Mucosa of gallbladder (tissue), 1 donor: ENCODE measurements at regions not wholly inside any gene's neighbourhood (a gene's known extent, or its start where the extent isn't known, plus 50 kb on each side); places are given as distances from the start of the nearest gene placed in this dataset.
A peak's percentile ranks its signal among the peaks of the same experiment; 100 is the strongest.

Experiments
- DNase-seq: peaks from one replicate; pipeline ENCODE4 v3.0.0-alpha.2; 2020; ENCODE audit warnings: low spot score
- donor health status: DM: no; HTN: no; CAD: no.

DNA sequence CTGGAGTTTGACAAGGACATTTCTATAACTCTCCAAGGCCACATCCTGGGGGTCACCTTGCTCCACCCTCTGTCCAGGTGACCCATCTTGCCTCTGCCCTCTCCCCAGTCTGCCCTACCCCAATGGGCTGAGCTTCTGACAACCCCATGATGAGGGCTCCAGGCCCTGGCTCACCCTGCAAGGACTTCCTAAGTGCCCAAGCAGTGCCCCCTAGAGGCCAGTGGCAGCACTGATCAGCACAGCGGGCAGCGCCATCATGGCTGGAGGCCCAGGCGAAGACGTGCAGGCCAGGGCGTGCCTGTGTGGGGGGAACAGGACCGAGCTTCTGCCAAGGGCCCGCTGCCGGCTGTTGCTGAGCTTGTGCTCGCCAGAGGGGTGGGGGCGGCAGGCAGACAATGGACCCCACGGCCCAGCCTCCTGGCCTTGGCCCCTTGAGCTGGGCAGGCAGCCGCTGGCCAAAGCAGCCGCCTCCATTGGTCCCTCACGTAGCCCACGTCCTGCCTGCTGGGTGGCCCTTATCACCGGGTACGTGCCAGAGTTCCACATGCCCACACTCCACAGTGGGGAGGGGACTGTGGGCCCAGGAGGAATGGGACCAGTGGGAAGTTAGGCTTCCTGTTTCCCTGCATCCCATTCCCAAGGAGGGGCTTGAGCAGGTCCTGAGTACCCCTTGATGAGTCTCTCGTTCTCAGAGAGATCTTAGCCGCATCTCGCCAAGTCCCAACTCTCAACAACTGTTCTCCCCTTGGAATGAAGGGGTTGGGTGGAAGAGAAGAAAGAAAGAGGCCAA is 64.3 kb downstream of the MRPL14 start:
- DNase-seq, result no peak

DNA sequence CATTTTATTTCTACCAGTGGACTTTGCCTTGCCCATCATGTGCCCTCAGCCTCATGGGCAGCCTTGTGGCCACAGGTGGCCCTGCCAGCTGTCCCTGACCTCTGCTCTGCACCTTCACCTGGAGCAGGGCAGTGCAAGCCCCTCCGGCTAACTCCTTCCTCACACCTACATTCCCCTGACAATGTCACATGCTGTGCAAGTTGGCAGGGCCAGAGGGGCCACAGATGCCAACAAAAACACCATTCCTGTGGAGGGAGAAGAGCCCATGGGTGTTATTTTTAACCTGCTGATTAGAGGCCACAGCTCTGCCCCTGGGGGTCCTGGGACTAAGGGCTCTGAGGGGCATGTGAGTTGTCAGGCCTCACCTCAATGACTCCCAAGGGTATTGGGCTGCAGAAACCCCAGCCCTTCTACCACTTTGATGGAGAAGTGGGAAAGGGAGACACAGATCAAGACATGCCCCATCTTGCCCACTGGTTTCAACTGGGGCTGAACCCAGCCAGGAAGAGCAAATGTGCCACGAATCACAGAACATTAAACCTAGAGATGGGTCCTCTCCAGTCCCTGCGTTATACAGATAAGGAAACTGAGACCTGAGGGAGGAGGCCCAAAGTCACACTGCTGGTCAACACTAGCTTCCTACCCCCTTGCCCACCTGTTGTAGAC is 65.0 kb downstream of the MRPL14 start:
- DNase-seq, result no peak

DNA sequence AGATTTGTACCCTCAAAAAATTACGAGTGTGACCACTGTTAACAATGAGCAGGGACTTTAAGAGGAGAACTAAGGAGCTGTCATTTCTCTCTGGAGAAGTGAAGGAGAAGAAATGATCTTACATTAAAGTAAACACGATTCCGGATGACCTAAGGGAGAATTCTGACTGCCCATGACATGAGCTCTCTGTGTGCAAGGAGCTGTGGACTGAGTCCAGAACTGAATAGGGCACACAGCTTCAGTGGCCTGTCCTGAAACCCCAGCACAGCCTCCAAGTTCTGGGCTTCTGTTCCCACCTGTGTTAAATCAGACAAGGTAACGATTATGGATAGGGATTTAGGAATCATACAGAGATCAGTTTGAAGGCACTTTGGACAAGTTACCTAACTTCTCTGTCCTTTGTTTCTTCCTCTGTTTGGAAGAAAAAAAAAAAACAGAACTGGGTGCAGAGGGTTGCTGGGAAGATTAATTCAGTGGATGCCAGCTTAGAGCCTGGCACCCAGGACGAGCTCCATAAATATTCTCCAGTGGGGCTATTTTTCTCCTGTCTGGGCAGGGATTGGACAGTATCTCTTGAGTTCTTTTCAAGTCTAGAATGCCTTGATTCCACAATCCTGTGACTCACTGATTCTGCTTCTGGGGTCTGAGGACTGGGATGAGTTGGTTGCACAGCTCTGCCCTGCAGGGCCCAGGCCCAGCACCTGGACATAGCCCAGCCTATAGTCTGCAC is 65.7 kb downstream of the MRPL14 start:
- DNase-seq, result no peak

DNA sequence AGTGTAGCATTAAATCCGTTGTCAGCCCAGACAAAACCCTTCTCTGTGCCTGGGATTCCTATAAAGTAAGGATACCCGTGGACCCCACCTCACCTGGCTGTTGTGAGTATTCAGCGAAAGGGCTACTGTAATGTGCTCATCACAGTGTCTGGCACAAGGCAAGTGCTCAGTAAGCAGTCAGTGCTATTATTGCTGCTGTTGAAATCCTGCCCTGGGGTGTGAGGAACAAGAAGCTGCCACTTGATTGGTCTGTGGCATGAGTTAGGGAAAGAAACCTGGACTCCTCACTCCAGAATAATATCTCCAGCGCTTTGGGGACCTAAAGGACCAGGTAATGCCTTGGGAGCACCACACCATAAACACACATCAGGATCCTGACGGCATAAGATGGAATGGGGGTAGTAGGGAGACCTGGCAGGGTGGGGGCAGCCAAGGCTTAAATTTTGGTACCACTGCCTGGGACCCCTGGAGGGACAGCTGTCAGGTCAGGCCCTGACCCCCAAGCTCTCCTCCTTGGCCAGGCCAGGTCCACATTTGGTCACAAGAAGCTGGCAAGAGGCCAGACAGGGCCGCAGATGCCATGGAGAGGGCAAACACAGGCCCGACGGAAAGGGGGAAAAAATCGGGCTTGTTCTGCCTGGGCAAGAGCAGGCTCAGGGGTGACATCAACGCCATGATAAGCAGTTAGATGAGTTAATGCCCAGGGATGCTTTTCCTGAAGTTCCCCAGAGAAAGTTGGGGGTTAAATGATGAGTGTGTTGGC is 66.5 kb downstream of the MRPL14 start:
- no peak for DNase-seq

DNA sequence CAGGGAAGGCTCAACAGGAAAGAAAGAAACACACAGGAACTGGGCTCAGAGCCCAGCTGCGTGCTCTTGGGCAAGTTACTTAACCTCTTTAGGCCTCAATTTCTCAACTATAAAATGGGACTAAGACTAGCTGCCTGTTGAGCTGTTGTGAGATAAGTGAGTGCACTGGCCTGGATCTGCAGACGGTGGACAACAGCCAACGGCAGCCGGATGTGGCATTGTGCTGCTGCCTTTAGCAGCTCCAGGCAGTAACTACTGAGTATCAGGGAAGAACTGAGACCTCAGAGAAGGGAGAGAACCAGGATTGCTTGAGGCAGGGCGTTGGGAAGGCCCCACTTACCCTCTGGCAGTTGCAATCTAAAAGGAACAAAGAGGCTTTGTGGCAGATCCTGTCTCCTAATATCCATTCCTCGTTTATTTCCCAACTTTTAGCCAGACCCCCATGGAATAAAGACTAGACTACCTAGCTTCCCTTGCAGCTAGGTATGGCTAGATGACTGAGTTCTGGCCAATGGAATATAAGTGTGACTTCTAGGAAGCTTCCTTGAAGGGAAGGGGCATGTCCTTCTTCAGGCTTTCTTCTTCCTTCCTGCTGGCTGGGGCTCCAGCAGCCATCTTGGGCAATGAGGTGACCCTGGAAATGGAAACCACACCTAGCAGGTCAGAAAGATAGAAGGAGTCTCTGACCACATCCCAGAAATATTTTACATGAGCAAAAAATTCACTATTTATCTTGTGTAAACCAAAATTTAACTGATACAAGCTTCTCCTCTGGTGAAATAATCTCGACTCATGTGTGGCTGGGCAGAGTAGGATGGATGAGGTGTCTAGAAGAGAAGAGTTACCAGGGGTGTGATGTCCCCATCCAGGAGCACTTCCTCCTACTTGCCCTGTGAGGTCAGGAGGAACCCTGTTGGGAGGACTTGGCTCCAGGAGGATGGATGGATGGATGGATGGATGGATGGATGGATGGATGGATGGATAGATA is 67.6 kb downstream of the MRPL14 start:
- peak; percentile 47 for DNase-seq

DNA sequence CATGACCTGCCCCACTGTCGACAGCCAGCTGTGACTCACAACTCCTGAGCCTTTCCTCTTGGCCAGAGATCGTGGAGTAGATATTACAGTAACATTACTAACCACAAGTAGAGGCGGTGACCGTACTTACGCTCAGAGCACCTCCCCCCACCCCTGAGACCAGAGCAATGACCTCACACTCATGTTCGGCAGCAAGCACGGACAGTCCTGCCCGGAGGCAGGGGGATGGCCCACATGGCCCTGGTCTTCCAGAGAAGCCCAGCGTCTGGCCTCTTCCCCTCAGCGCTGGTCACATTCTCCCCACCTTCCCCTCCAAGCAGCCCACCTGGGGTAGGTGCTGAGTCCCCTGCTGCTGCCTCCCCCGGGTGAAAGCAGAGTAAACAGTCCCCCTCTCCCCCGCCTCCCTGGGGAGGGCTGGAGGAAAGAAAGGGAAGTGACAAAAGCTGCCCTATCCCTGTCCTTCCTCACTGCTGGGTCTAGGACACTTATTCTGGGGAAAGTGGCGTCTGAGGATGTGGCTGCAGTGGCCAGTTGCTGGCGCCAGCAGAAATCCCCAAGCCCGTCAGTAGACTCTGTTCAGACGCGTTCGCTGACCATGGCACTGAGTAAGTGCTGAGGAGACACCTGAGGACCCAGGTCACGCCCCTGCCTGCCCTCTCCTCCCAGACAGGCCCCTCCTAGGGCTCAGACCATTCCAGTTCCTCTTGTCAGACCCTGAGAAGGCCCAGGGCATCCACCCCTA is 68.5 kb downstream of the MRPL14 start:
- peak; percentile 83 for DNase-seq

DNA sequence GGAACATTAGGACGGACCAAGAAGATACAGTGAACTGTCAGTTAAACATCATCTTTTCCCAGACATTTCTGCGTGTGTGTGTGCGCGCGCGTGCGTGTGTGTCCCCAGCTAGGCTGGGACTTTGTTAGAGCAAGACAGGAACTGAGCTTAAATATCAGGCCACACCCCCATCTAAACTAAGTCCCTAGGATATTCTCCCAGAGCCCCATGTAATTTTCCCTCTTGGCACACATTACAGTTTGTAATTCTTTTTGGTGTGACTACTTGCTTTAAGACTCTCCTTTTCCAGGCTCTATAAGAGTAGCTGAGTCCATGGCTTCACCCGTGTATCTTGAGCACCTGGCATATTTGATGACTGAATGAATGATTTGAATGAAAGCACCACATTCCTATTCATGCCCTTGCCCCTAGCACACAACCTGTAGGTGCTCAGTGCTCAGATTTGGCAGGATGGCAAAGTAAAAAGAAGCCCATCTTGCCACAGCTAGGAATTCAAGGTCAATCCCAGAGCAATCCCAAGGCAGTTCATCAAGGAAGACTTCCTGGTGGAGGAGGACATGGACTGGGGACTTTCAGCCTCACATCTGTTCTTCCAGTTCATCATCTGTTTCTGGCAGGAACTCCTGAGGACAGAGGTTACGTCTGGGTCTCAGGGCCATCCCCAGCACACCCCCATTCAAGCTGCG is 69.2 kb downstream of the MRPL14 start:
- DNase-seq, result no peak

DNA sequence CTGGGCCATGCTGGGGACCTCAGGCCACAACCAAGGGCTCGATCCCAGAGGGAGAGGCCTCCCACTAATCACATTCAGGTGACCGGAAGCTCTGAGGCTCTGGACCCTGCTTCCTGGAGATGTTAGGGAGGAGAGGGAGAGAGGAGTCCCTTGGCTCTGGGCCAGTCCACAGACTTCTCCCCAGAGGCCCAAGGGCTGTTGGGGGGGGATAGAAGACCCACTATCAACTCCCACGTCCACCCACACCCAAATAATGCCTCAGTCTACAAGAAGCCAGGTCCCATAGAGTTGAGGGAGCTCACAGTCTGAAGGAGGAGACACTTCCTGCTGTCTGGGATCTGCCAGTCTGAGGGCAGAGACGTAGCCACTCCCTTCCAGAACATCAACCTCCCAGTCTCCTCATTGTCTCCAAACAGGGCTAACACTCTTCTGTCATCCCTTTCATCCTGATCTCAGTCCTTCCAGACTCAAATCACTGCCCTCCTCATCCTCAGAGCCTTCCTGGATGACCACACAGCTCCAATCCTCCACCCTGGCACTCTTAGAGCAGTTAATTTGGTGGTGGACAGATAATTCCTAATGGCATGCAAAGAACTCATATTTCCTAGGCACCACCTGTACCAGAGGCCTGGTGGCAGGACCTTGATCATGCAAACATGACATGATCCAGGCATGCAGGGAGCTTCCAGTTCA is 69.9 kb downstream of the MRPL14 start:
- DNase-seq, result no peak

DNA sequence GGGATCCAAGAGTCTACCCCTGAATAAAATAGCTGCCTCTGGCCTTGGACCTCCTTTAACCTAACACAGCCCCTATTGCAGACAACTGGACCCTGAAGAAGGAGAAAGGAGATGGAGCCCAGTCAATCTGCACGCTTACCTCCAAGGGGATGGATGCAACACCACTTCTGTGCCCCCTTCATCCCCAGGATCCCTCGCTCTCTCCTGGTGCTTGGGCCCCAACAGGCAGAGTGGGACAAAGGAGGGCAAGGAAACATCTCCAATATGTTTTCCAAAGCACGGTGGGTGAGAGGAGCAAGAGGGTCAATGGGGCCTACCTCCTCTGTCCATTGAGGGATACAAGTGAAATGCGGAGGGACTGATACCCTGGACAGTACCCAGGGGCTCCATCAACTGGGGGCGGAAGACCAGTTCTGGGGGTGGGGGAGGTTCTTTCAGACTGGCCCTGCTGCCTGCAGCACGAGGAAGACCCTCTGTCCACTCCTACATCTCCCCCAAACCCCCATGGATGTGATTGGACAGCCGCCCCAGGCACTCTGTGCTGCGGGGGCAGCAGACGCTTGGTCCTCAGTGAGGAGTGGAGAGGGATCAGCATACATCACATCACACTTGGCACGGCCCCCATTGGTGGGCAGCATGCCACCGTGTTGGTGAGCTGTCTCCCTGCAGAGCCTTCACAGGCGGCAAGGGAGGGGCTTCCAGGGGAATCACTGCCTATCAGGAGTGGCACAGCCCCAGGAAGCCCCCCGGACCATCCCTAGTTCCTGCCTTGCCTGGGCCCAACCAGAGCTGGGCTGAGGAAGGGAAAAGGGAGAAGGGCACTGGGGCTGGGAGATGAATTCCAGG is 70.6 kb downstream of the MRPL14 start:
- peak; percentile 45 for DNase-seq

DNA sequence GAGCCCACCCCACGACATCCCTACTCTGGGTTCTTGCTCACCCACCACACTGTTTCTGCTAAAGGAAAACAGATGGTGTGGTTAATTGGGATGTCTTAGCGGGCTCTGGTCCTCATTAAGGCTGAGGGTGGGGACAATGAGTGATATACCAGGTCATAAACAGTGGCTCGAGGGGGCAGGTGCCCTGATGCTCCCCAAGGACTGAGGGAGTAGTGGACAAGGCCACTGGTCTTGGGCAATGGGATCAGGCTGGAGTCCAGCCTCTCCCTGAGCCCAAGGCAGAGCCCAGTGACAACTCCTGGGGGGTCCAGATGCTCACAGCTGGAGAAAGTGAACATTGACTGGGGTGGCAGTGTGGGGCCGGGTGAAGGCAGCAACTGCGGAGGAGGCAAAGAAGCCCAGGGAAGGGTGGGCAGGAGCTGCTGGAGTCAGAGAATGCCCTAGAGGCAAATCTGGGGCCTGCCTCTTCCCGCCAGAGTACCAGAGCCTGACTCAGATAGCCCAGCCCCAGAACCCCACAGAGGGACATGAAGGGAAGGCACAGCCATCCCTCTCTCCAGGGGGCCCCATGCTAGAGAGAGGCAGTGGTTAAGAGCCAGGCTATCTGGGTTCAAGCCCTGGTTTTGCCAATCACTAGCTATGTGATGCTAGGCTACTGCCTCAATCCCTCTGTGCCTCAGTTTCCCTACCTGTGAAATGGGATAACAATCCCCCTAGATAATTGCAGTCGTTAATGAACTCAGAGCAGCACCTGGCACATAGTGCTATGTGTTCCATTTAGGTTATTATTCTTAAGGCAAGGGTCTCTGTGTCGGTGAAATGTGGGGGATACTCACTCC is 72.3 kb downstream of the MRPL14 start:
- no peak for DNase-seq

DNA sequence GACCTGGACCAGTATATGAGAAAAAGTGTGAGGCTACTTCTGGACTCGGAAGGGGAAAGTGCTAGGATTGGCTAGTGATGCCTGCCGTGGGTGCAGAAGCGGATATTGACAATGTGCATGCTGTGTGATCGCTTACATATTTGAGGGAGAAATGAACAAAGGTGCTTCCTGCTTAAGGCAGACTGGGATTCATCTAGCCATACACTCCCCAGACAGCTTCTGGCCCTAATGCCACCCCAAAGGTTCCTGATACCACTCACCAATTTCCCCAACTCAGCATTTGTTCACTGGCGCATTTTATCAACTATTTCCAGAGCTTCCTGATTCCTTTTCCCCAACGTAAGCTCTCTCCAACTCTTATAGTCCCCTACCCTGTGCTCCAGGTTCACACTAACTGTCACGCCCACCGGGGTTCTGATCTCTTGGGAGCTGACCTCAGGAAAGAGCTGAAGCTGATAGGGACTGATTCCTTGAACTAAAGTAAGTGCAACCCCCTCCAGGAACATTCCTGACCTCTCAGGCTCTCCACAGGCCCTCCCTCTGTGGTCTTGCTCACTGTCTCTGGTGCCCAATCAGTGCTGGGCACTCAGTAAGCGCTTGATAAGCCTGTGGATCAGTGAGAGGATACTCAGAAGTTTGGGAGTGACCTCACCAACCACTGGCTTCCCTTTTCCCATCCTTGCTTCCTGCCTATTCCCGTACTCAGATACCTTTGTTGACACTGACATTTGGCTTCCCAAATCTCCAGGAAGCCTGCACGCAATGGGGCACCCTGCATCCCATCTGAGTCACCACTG is 73.3 kb downstream of the MRPL14 start:
- DNase-seq, result no peak

DNA sequence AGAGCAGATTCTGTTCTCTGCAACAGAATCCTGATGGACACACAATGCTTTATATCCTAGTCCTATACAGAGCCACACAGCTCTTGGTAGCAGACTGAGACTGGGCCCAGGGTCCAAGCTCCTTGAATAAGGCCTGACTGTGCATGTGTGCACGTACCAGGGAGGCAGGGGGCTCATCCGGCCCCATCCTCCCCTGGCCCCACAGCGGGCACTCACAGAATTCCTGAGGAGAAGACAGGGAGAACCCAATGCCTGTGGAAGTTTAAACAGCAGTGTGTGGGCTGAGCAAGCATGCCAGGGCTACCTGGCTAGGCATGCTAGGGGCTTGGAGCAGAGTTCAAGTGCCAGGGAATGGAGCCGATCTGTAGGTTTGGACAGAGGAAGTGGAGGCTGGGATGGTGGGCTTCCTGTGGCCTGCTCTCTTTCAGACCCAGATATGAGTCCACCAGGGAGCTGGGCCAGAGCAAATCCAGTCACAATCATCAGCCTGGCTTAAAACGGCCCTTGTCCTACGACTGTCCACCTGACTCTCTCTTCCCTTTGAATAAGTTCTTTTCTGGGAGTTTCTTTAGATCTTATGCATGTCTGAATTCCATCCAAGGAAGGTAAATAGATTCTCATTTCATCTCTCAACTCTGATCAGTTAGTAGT is 74.0 kb downstream of the MRPL14 start:
- DNase-seq, result no peak

DNA sequence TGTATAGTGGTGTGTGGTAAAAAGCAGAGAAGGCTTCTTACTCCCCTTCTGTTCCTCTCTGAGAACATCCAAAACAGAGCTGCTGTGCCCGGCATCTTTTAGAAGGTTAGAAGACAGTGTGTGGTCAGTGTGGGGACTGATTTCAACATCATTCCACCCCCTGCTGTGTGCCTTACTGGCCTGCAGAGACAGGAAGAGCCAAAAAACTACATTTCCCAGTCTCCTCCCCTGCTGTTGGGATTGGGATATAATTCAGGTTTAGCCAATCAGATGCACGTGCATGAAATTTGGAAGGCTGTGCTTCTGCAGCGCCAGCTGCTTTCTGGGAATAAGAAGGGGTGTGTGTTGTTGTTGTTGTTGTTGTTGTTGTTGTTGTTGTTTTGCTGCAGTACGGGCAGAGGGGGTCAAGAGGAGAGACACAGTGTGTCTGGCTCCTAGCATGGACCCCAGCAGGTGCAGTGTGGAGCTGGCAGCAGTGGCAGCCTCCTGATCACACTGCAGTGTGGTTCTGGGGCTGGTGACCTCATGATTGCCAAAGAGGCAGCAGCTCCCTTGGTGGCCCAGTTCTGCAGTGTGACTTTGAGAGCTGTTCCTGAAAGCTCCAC is 74.7 kb downstream of the MRPL14 start:
- DNase-seq, result no peak

DNA sequence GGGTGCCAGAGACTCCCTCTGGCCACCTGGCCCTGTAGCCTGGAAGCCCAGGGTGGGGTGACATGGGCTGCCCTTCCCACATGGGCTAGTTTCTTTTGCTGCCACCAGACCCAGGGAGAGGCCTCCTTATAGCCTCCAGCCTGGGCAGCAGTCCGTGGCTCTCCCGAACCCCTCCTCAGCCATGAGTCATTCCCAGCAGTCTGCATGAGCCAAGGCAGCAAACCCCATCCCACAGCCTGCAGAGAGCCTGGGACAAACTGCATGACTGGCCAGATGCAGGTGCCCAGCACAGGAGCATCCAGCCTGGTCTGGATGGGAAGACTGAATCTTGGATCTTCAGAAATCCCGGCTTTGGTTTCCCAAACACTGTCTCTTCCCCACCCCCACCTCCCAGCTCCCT is 75.7 kb downstream of the MRPL14 start:
- DNase-seq, result no peak

DNA sequence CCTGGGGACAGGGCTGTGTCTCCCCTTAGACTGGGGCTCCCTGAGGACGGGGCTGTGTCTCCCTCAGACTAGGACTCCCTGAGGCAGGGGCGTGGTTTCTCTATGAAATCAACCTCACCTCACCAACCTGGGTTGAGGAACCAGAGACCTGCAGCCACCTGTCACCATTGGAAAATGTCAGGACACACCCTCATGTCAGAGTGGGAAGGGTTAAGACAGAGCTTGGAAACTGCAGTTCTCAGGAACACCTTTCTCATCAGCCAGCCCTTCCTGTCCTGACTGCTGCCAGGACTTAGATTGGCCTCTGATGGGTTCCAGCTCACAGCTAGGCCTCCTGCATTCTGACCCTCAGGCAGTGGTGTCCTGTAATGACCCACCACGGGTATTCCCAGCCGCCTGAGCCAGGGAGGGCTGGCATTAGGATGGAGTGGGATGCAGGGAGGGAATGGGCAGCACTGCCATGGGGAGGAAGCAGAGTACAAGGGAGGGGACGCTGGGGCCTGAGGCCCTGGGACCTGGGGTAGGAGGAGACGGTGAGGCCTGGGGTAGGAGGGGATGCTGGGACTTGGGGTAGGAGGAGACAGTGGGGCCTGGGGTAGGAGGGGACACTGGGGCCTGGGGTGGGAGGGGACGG is 76.3 kb downstream of the MRPL14 start:
- DNase-seq, result no peak
